ENCODE measurements at regions not wholly inside any gene's neighbourhood (a gene's known extent, or its start where the extent isn't known, plus 50 kb on each side); places are given as distances from the start of the nearest gene placed in this dataset.

- TF ChIP-seq, protein P1, sequence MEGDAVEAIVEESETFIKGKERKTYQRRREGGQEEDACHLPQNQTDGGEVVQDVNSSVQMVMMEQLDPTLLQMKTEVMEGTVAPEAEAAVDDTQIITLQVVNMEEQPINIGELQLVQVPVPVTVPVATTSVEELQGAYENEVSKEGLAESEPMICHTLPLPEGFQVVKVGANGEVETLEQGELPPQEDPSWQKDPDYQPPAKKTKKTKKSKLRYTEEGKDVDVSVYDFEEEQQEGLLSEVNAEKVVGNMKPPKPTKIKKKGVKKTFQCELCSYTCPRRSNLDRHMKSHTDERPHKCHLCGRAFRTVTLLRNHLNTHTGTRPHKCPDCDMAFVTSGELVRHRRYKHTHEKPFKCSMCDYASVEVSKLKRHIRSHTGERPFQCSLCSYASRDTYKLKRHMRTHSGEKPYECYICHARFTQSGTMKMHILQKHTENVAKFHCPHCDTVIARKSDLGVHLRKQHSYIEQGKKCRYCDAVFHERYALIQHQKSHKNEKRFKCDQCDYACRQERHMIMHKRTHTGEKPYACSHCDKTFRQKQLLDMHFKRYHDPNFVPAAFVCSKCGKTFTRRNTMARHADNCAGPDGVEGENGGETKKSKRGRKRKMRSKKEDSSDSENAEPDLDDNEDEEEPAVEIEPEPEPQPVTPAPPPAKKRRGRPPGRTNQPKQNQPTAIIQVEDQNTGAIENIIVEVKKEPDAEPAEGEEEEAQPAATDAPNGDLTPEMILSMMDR (IDR thresholded peaks at IDR 0.05) = no peak
- TF ChIP-seq POLR2AphosphoS5 (IDR thresholded peaks at IDR 0.05) = no peak
- no peak for TF ChIP-seq POLR2A (IDR thresholded peaks at IDR 0.05)
These were observed 460.9 kb upstream of the CNTNAP2 start for GRCh38 chr7:145655666-145656065.

Data from breast epithelium (tissue), 3 donors.